ENCODE measurements at regions not wholly inside any gene's neighbourhood (a gene's known extent, or its start where the extent isn't known, plus 50 kb on each side); places are given as distances from the start of the nearest gene placed in this dataset.
A peak's percentile ranks its signal among the peaks of the same experiment; 100 is the strongest.

DNA sequence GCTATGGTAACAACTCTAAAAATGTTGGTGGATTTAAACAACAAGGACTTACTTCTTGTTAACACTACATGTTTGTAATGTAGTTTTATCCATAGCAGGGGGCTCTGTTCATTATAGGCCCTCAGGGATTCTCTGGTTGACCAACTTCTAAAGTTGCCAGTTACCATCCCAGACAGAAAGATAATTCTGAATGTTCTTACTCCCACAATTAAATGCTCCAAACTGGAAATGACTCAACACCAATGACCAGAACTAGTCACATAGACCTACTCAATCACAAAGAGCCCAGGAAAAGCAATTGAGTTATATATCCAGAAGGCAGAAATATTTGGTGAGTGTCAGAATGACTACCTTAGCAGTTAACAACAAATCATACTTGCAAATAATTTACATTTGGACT, 199.3 kb upstream of the UMPS start:
- H3K4me1 ChIP-seq (ENCODE audit: low read depth, poor library complexity, severe bottlenecking): peaks cover 16% of the 10 kb centered on the region
- no peak overlapping the region for H3K4me3 ChIP-seq (IDR thresholded peaks at IDR 0.05; ENCODE audit: insufficient read depth, low read depth, low read length)
- H4K20me1 ChIP-seq (ENCODE audit: insufficient read depth): no peaks in the 10 kb centered on the region
- no peak overlapping the region for H3K9ac ChIP-seq
- H3K27ac ChIP-seq: no peak overlapping the region
- no peaks in the 10 kb centered on the region for H3K36me3 ChIP-seq (ENCODE audit: insufficient read depth)
- H2AFZ ChIP-seq (ENCODE audit: low read depth): no peak overlapping the region
- no peaks in the 10 kb centered on the region for H3K27me3 ChIP-seq (ENCODE audit: insufficient read depth, low read depth)
- H3K4me2 ChIP-seq: no peak overlapping the region
- H3K79me2 ChIP-seq (ENCODE audit: insufficient read depth, low read depth): no peaks in the 10 kb centered on the region
- TF ChIP-seq, protein P1, sequence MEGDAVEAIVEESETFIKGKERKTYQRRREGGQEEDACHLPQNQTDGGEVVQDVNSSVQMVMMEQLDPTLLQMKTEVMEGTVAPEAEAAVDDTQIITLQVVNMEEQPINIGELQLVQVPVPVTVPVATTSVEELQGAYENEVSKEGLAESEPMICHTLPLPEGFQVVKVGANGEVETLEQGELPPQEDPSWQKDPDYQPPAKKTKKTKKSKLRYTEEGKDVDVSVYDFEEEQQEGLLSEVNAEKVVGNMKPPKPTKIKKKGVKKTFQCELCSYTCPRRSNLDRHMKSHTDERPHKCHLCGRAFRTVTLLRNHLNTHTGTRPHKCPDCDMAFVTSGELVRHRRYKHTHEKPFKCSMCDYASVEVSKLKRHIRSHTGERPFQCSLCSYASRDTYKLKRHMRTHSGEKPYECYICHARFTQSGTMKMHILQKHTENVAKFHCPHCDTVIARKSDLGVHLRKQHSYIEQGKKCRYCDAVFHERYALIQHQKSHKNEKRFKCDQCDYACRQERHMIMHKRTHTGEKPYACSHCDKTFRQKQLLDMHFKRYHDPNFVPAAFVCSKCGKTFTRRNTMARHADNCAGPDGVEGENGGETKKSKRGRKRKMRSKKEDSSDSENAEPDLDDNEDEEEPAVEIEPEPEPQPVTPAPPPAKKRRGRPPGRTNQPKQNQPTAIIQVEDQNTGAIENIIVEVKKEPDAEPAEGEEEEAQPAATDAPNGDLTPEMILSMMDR (conservative IDR thresholded peaks at IDR 0.05; ENCODE audit: low read depth, low read length): no peak

DNA sequence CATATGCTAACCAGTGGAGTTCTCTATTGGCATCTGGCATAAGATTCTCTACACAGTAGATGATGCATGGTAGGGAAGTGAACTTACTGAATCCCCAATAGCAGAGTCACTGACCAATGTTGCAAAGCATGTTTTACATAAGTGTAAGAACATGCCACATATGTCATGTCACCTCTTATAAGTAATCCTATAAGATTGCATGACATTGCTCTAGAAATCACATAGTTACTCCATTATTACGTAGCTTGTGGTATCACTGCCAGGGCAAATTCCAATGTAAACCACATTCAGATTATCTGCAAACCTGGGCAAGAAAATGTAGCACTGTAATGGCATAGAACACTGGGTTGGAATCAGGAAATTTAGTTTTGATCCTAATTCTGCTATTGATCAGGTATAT, 198.2 kb upstream of the UMPS start:
- Histone ChIP-seq H3K27ac (no peak overlapping the region), H3K4me2 (no peak overlapping the region), H3K79me2 (ENCODE audit: insufficient read depth, low read depth) (no peaks in the 10 kb centered on the region), H4K20me1 (ENCODE audit: insufficient read depth) (no peaks in the 10 kb centered on the region), H3K36me3 (ENCODE audit: insufficient read depth) (no peaks in the 10 kb centered on the region), H2AFZ (ENCODE audit: low read depth) (no peak overlapping the region), H3K4me1 (ENCODE audit: low read depth, poor library complexity, severe bottlenecking) (peaks cover 18% of the 10 kb centered on the region), H3K4me3 (IDR thresholded peaks at IDR 0.05; ENCODE audit: insufficient read depth, low read depth, low read length) (no peak overlapping the region), H3K9ac (no peak overlapping the region), H3K27me3 (ENCODE audit: insufficient read depth, low read depth) (no peaks in the 10 kb centered on the region)
- TF ChIP-seq, protein P1 (conservative IDR thresholded peaks at IDR 0.05; ENCODE audit: low read depth, low read length): no peak

- peak overlapping the region; percentile 36 for H3K4me2 ChIP-seq
- H3K4me1 ChIP-seq (ENCODE audit: low read depth, poor library complexity, severe bottlenecking): peaks cover 18% of the 10 kb centered on the region
- H2AFZ ChIP-seq (ENCODE audit: low read depth): peak overlapping the region; percentile 5; the same call in 1 of the 2 replicates
- no peaks in the 10 kb centered on the region for H3K79me2 ChIP-seq (ENCODE audit: insufficient read depth, low read depth)
- H3K4me3 ChIP-seq (IDR thresholded peaks at IDR 0.05; ENCODE audit: insufficient read depth, low read depth, low read length): no peak overlapping the region
- TF ChIP-seq, protein P1 (conservative IDR thresholded peaks at IDR 0.05; ENCODE audit: low read depth, low read length): no peak
- no peaks in the 10 kb centered on the region for H3K27me3 ChIP-seq (ENCODE audit: insufficient read depth, low read depth)
- peak overlapping the region; percentile 8; the same call in 1 of the 2 replicates for H3K27ac ChIP-seq
- no peak overlapping the region for H3K9ac ChIP-seq
- H4K20me1 ChIP-seq (ENCODE audit: insufficient read depth): no peaks in the 10 kb centered on the region
- no peaks in the 10 kb centered on the region for H3K36me3 ChIP-seq (ENCODE audit: insufficient read depth)
These were observed 194.9 kb upstream of the UMPS start for GRCh38 chr3:124535306-124535705.

- H3K36me3 ChIP-seq (ENCODE audit: insufficient read depth): no peaks in the 10 kb centered on the region
- H3K4me1 ChIP-seq (ENCODE audit: low read depth, poor library complexity, severe bottlenecking): peaks cover 4% of the 10 kb centered on the region
- no peak overlapping the region for H3K4me3 ChIP-seq (IDR thresholded peaks at IDR 0.05; ENCODE audit: insufficient read depth, low read depth, low read length)
- no peaks in the 10 kb centered on the region for H3K27me3 ChIP-seq (ENCODE audit: insufficient read depth, low read depth)
- H3K9ac ChIP-seq: no peak overlapping the region
- TF ChIP-seq, protein P1 (conservative IDR thresholded peaks at IDR 0.05; ENCODE audit: low read depth, low read length): no peak
- no peak overlapping the region for H2AFZ ChIP-seq (ENCODE audit: low read depth)
- H3K4me2 ChIP-seq: no peak overlapping the region
- H3K27ac ChIP-seq: no peak overlapping the region
- no peaks in the 10 kb centered on the region for H4K20me1 ChIP-seq (ENCODE audit: insufficient read depth)
- no peaks in the 10 kb centered on the region for H3K79me2 ChIP-seq (ENCODE audit: insufficient read depth, low read depth)
These were observed 189.6 kb upstream of the UMPS start for GRCh38 chr3:124540550-124541211.

All from KMS-11 (cell line).